Tibial nerve (tissue), 4 donors: ENCODE measurements at regions not wholly inside any gene's neighbourhood (a gene's known extent, or its start where the extent isn't known, plus 50 kb on each side); places are given as distances from the start of the nearest gene placed in this dataset.

Experiments used
- EP300 ChIP-seq, 2 donors: sonication (generic); formaldehyde crosslinking; IDR thresholded peaks; one replicate each; pipeline ENCODE4 v1.6.1; 2017; ENCODE audit warnings: antibody characterized with exemption in 2 of 2, mild to moderate bottlenecking in 1 of 2
- POLR2A ChIP-seq, 2 donors: fragments of 450-650 bp; IDR thresholded peaks; one replicate each; pipeline ENCODE4 v1.6.1; 2017; ENCODE audit warnings: antibody characterized with exemption in 2 of 2, mild to moderate bottlenecking in 2 of 2, moderate library complexity in 2 of 2
- TF ChIP-seq, protein P1 (sequence below), 5 experiments: fragments of 200-600 bp in 3 of 5; fragments of 450-650 bp in 2 of 5; sonication (generic) in 3 of 5; IDR thresholded peaks; one replicate each; pipeline ENCODE4 v1.5.1; 2016 to 2019; ENCODE audit warnings: antibody characterized with exemption in 5 of 5, mild to moderate bottlenecking in 3 of 5, moderate library complexity in 2 of 5

DNA sequence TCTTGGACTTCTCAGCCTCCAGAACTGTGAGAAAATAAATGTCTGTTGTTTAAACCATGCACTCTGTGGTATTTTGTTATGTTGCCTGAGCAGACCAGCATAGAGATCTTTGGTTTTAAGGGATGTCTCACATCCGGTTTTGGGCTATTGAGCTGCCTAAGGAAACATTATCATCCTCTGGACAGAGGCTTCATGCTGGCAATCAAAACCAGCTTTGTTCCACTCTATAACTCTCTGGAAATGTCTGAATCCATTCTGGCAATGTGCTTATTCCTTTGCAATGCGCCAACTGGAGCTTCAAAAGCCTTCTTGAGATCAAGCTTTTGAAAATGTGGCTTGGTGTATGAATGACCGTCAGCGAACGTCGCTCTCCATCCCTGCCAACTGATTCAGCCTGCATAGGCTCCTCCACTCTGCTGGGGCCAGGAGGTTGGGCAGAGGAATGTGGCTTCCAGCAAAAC lies 183.6 kb upstream of the MGAT5 start:
- TF ChIP-seq, protein P1, sequence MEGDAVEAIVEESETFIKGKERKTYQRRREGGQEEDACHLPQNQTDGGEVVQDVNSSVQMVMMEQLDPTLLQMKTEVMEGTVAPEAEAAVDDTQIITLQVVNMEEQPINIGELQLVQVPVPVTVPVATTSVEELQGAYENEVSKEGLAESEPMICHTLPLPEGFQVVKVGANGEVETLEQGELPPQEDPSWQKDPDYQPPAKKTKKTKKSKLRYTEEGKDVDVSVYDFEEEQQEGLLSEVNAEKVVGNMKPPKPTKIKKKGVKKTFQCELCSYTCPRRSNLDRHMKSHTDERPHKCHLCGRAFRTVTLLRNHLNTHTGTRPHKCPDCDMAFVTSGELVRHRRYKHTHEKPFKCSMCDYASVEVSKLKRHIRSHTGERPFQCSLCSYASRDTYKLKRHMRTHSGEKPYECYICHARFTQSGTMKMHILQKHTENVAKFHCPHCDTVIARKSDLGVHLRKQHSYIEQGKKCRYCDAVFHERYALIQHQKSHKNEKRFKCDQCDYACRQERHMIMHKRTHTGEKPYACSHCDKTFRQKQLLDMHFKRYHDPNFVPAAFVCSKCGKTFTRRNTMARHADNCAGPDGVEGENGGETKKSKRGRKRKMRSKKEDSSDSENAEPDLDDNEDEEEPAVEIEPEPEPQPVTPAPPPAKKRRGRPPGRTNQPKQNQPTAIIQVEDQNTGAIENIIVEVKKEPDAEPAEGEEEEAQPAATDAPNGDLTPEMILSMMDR (IDR thresholded peaks at IDR 0.05), result no peak
- TF ChIP-seq POLR2A (IDR thresholded peaks at IDR 0.05), result no peak
- no peak for TF ChIP-seq EP300 (IDR thresholded peaks at IDR 0.05)
